Choroid plexus epithelial cell (primary cell): ENCODE measurements at regions not wholly inside any gene's neighbourhood (a gene's known extent, or its start where the extent isn't known, plus 50 kb on each side); places are given as distances from the start of the nearest gene placed in this dataset.
"Not testable (repeated sequence)": the region's sequence is repeated elsewhere in the genome, so short reads cannot be mapped to it uniquely, and the experiment has no call there.

ENCODE experiments used
- DNase-seq: peaks from one replicate; pipeline ENCODE4 v3.0.0-alpha.2; 2010; ENCODE audit warnings: low read depth
- H3K4me3 ChIP-seq: 2 replicates; pipeline ENCODE4 v1.5.1; 2011; ENCODE audit warnings: low read depth, mild to moderate bottlenecking, control low read depth, low read length, moderate library complexity
- CTCF ChIP-seq: conservative IDR thresholded peaks from 2 replicates; pipeline ENCODE4 v1.5.1; 2011; ENCODE audit warnings: low read depth, mild to moderate bottlenecking, control low read depth, inconsistent platforms, low read length, moderate library complexity

GRCh38 chr3:53425936-53426335 lies 68.5 kb upstream of the CACNA1D start:
- H3K4me3 ChIP-seq = no peak overlapping the region
- DNase-seq = no peak
- no peak for TF ChIP-seq CTCF

- no peak for DNase-seq
- TF ChIP-seq CTCF = peak; percentile 17
- H3K4me3 ChIP-seq = no peak overlapping the region
These were observed 67.5 kb upstream of the CACNA1D start for GRCh38 chr3:53426918-53427317.

- no peak overlapping the region for H3K4me3 ChIP-seq
- no peak for DNase-seq
- TF ChIP-seq CTCF = no peak
These were observed 57.6 kb upstream of the CACNA1D start for GRCh38 chr3:53436828-53437227.

GRCh38 chr3:53442863-53443262 lies 51.5 kb upstream of the CACNA1D start:
- H3K4me3 ChIP-seq, DNase-seq: not testable (repeated sequence)
